IMR-90 (cell line): ENCODE measurements at regions not wholly inside any gene's neighbourhood (a gene's known extent, or its start where the extent isn't known, plus 50 kb on each side); places are given as distances from the start of the nearest gene placed in this dataset.

Experiments used
- BHLHE40 ChIP-seq: fragments of 150-350 bp; IDR thresholded peaks from 2 replicates; pipeline ENCODE4 v1.6.1; 2016; ENCODE audit warnings: mild to moderate bottlenecking, low read depth, low read length
- CHD1 ChIP-seq: IDR thresholded peaks from 2 replicates; pipeline ENCODE4 v1.6.1; 2012; ENCODE audit warnings: low read depth, low read length, improper control_type of control experiment
- CTCF ChIP-seq: conservative IDR thresholded peaks from 2 replicates; pipeline ENCODE4 v1.5.1; 2012; ENCODE audit warnings: mild to moderate bottlenecking, low read depth, low read length, improper control_type of control experiment
- MAFK ChIP-seq: IDR thresholded peaks from 2 replicates; pipeline ENCODE4 v1.6.1; 2012; ENCODE audit warnings: low read depth, low read length, improper control_type of control experiment
- POLR2A ChIP-seq: IDR thresholded peaks from 2 replicates; pipeline ENCODE4 v1.6.1; 2012; ENCODE audit warnings: mild to moderate bottlenecking, low read depth, low read length
- RCOR1 ChIP-seq: IDR thresholded peaks from 2 replicates; pipeline ENCODE4 v1.6.1; 2012; ENCODE audit warnings: mild to moderate bottlenecking, low read length, improper control_type of control experiment; ENCODE audit not compliant: insufficient replicate concordance
- SMC3 ChIP-seq: fragments of 150-350 bp; IDR thresholded peaks from 2 replicates; pipeline ENCODE4 v1.6.1; 2016; ENCODE audit warnings: low read depth, mild to moderate bottlenecking, antibody characterized with exemption, low read length, moderate library complexity

- TF ChIP-seq SMC3 (no peak), CTCF (no peak), MAFK (no peak), POLR2A (no peak), BHLHE40 (no peak), CHD1 (no peak), RCOR1 (no peak)
Measured at GRCh38 chr4:152189451-152190179, 346.3 kb downstream of the FBXW7 start.
